A204.1 (cell line): ENCODE measurements at regions not wholly inside any gene's neighbourhood (a gene's known extent, or its start where the extent isn't known, plus 50 kb on each side); places are given as distances from the start of the nearest gene placed in this dataset.
"Not testable (repeated sequence)": the region's sequence is repeated elsewhere in the genome, so short reads cannot be mapped to it uniquely, and the experiment has no call there.

Experiments
- FAIRE-seq: peaks from 2 replicates; lab custom pipeline; 2012; peaks lifted over from hg19 to GRCh38; lab: Jason Lieb, UNC

DNA sequence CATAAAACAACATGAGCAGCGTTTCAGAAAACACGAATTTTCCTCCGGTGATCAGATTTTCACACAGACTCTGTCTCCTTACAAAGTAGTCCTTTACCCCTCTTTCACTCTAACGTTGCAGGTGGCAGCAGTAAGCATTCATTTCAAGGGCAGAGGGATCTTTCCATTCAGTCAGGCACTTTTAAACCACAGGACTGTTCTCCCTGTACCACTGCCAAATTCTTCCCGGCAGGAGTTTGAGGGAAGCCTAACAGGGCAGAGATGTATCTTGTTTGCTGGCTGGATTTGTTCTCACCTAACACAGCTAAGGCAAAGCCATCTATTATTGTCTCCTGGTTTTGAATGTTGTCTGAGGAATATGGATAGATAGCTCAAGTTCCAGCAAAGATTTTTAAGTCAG, 1187.3 kb upstream of the SEL1L start:
- no peak for FAIRE-seq

DNA sequence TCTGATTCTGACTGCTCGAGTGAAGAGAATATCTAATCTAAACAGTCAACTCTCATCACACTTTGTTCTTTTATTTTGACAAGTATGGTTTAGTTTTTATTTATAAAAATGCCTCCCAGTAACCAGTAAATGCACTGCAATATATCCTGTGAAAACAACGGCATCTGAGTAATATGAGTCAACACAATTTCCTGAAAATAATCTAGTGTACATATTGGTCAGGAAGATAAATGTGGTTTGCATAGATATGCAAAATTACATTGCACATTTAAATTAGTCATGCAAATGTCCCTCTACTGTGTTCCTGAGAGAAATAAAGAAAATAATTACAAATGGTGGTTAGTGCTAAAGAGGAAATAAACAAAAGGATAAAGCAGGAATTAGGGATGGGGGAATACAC, 1190.7 kb upstream of the SEL1L start:
- FAIRE-seq = no peak

DNA sequence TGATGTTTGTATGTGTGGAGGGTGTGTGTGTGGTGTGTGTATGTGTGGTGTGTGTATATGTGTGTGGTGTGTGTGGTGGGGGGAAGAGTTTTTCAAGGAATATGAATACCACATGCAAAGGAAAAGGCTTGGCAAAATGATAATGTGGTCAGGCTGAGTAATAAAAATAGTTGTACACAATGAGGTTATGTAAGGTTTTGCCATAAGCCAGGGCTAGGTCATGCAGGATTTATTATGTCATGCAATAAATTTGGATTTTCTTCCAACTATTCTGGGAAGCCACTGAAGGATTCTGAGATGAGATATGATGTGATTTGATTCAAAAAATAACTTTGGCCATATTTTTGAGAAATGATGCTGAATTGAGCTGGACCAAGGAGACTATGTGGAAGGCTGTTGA, 1191.6 kb upstream of the SEL1L start:
- no peak for FAIRE-seq

DNA sequence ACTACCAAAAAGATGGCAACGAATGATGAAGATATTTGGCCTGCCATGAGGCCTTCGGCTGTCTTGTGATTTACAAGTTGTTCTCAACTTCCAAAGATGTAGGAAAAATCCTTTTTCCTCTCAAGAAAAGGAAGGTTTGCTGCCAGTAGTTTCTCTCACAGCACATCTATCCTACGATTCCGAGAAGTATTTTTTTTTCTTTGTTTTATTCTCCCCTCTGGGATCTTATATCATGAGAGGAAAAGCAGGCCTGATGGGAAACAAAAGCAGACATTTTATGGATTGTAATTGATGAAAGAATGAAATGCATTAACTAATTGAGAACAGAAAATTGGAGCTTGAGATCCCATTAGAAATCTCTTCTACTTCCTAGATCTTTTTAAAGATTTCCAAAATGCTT, 1197.9 kb upstream of the SEL1L start:
- no peak for FAIRE-seq

DNA sequence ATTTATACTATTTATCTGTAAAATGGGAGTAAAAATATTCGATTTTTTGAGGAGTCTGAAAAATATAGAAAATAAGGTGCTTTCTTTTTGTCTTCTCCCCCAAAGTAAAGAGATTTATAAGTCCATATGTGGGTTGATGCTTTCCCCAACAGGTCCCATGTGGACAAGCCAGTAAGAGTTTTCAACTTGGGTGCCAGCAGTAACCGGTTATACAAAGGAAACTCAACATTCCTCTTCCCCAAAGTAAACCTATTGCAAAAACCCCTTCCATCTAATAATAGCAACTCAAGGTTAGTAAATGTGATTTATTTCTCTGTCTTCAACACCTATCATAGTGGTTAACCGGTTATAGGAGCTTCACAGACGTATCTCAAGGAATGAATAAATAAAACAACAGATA, 1206.9 kb upstream of the SEL1L start:
- FAIRE-seq = no peak

DNA sequence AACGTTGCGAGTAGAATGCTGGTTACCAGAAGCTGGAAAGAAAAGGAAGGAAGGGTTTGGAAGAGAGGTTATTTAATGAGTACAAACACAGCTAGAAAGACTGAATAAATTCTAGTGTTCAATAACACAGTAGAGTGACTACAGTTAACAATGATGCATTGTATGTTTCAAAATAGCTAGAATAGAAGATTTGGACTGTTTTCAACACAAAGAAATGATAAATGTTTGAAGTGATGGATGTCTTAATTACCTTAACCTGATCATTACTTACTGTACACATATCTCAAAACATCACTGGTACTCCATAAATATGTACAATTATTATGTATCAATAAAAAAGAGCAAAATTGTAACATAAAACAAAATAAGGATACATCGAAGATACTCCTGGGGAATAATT, 1221.8 kb upstream of the SEL1L start:
- FAIRE-seq = no peak

DNA sequence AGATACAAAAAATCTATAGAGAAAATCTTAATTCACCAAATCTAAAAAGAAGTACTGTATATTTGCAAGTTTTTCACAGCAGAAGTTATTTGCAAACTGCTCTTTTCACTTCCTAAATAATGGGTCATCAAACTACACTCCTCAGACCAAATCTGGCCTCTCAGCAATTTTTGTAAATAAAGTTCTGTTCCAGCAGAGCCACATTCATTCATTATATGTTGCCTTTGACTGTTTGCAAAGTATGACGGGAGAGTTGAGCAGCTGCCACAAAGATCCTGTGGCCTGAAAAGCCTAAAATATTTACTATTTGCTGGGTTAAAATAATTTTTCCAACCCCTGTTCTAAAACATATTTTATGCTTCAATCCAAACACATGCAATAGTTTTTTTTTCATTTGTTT, 1222.3 kb upstream of the SEL1L start:
- no peak for FAIRE-seq

DNA sequence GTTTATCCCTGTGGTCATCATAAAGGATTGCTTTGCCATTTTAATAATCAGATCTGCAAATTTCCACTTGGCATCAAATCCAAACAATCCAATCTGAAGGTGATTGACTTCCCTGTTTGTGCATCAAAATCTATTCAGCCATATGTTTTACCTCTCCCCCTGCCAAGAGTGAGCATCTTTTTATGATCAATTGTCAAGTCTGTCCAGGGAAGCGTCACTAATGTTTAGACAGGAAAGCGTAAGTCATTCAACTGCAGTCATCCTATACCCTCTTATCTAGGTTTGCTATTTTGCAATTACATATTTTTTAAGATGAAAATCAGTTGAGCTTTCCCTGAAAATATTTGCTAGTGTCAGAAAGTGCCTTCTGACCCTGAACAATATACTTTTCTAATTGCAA, 1224.1 kb upstream of the SEL1L start:
- no peak for FAIRE-seq

DNA sequence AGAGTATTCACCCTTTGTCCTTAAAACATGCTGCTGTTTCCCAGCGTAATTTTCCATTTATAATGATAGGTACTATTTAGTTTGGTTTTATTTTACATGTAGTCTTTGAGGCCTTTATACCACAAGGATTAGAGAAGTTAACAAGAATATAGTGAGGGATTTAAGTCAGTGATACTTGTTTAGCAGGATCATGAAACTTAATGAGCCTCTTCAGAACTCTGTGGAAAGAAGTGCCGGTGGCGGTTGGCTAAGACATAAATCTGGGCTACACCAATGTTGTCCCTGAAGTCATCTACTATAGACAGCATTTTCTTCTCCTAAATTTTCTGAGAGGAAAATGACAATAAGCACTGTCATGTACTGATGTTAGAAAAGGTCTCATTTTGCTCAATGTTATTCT, 1226.0 kb upstream of the SEL1L start:
- FAIRE-seq = no peak

DNA sequence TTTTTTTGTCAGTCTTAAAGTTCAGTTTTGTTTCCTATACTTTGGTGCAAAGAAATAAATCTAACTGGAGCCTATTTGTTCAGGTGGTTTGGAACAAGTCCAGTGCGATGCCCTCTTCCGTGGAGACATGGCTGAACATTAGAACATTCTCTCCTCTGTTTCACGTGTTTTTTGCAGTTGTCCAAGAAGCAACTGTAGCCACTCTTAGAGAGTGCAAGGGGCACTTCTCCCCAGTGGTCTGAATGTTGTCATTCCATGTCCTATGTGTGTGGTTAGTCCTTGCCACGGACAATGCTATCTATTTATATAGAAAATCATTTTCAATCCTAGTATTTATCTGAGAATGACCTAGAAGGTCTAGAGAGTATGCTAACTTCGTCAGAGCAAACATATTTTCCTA, 1232.5 kb upstream of the SEL1L start:
- no peak for FAIRE-seq

DNA sequence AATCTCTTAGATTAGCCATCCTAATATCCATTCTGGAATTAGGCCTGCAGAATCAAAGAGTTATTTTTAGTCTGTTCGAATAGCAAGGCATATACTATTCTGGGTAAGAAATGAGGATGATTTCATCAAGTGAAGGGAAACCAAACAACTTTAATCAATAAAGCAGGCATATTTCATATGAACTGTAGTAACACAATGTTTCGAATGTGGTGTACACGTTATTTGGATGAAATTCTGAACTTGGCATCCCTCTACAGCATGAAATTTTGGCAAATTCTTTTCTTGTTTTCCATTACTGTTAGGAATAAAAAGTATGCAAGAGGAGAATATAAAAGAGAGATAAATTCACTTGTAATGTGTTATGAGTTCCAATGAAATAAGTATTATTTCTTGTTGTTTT, 1233.3 kb upstream of the SEL1L start:
- no peak for FAIRE-seq

DNA sequence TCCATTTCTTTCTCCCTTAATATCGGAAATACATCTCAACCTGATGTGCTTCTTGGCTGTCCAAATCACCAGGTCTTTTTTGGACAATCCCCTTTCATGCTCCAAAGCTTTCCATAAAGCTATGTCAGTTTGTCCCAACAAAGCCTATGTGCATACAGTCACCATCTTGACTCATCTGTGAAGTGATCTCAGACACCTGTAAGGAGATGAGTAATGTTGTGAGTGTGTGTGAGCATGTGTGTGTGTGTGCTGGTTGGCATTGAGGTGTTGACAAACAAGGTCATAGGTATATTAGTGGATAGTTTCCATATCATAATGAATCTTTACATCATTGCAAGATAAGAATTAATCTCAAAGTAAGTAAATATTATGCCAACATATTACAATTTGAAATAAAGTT, 1243.3 kb upstream of the SEL1L start:
- FAIRE-seq = no peak

DNA sequence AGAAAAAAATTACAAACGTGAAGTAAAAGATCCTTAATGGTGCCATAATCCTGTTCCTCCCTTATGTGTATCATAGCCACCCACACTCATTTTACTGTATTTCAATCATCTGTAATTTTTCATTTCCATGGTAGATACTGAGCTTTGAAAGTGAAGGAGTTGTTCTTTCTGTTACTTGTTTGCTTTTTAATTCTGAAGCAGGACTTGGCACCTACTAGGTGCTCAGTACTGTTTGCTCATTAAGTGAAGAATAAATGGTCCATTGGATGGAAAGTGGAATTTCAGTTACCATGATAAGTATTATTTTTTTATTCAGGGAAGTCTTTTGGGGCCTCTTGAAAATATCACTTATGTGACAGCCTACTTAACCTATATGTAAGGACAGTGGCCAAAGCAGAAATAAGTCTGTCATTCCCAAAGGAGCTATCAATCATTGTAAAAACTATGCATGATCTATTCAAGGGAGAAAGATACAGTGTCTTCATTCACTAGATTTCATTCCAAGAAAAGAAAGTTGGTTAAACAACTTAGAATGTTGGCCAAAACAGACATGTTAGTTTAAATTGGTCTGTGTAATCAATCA, 1244.4 kb upstream of the SEL1L start:
- FAIRE-seq = no peak

DNA sequence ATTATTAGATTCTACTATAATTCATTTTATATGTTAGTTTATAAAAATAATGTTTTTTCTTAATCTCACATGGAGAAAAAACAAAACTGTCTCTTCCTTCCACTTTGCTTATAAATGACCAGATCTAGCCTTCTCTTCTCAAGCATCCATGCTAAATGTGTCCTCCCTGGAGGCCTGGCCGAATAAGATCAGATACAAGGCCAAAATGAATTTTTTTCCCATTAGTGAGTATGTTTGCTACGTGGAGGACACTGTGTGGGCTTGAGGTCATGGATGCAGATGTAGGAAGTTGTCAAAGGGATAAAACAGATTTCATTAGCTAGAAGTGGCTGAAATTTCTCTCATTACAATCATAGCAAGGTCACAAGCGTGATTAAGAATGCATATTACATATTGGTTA, 1244.9 kb upstream of the SEL1L start:
- no peak for FAIRE-seq

DNA sequence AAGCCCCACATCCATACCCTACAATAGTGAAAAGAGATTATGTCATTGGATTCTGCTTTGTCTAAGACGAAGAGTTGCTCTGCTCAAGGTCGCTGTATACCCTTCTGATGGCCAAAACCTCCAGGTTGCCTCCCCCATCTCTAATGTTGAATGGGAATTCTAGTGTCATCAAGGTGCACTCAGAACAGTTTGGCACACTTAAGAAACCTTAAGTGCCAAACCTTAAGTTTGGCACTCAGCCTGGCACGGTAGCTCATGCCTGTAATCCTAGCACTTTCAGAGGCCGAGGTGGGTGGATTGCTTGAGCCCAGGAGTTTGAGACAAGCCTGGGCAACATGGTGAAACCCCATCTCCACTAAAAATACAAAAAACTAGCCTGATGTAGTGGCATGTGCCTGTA, 1245.6 kb upstream of the SEL1L start:
- no peak for FAIRE-seq

DNA sequence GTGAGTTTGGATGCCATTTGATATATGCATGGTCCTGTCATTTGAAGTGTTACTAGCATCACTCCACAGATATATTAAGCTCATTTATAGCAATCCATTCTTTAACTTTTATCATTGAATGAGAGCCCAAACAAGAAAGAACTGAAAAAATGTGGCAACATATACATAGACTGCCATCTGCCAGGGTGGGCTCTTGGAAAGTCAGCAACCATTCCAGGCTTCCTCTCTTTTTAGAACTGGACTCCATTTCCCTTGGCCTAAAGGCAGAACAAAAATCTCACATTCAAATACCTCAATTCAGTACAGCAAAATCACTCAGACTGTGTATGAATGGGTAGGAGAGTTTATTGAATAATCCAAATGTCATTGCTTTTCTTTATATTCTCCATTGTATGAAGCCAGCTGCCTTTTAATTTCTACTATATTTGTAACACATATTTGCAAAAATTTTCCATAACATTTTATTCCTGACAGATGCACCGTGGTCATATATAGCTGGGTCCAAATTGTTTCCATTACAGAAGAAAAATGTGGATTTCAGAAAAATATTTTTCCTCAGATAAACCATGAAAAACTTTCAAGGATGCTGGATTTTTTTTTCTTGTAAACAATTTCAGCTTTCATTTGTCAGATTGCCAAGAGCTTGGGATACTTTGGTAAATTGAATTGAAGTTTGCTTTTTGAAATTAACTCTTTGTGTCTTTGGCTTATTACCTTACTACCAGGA, 1252.3 kb upstream of the SEL1L start:
- FAIRE-seq = no peak

DNA sequence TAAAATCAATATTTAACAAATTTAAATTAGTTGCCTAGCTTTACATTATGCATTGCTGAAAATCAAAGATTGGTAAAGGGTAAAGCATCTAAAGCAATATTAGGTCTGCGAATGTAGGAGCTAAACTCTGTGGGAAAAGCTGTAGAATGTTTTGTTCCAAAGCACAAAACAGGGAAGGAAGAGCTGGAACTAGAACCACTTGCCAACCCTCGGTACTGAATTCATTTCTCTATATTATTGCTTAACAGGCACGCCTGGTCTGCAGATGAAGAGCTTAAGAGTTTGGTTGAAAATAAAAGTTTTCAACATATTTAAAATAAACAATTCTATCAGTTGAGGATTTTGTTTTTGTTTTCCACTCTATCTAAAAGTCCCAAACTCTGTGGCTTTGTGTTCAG, 1252.8 kb upstream of the SEL1L start:
- FAIRE-seq = no peak

DNA sequence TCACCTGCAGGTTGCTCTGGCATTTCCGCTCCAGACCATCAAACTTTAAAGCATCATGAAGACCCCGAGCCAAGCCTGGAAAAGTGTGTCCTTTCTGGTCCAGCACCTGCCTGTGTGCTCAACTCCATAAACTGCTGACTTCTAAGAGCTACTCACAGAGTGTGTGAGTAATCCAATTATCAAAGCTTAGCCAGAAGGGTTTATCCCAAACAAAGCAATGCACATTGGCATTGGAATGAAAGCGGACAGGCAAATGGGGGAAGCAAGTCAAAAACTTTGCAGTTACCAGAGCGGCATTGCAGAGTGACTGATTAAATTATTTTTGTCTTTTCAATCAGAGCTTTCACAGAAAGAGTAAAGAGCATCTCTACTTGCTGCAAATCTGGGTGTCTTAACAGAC, 1262.4 kb upstream of the SEL1L start:
- FAIRE-seq = no peak

DNA sequence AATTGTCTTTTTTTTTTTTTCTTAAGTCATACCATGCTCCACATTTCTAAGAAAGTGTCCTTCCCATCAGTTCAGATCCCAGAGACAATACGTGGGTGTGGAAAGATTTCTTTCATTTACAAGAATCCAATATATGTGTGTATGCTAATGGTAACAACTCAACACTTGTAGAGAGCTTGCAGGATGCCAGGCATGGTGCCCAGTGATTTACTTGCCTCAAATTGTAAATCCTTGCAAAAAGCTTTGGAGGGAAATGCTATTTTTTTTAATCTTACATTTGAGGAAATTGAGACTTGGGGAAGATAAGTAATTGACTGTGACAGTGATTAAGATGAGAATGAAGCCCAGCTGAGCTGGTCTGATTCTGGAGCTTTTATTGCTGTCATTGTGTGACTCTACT, 1264.6 kb upstream of the SEL1L start:
- FAIRE-seq = no peak

DNA sequence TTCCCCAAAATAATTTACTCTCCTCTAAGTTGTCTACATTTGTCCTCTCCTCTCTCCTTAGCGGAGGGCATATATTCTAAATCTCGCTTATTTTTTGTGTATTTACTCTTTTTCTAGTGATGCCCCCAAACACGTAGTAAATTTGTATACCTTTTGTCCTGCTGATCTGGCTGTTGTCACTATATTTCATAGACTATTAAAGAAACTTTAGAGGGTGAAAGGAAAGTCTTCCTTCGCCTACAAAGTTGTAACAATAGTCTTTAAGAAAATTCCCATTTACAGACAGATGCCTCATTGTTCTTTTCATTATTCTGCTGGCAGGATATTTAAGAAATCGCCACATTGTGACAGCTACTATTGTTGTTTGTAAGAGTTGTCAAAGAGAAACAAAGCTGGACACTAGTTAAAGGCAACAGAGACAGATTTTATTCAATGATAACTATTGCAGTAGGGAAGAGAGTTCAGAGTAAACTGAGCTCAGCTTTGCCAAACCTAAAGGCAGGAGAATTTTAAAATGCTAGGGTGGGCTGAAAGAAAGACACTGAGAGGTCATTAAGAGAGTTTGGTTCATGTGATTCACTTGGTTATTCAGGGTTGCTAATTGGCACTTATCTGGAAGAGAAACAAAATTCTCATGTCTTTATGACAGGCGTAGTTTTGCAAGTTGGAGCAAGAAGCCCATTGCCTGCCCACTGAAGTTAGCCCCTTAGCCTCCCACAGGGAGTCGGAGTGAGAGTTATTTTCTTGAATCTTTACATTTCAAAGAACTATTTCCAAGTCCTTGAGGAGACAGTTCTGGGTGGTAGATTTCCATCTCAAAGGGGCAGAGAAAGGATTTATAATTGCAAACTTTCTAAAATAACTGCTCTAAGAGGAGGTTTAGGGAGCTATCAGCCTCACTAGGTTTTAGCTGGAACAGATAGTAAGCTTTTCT, 1272.5 kb upstream of the SEL1L start:
- FAIRE-seq = no peak

DNA sequence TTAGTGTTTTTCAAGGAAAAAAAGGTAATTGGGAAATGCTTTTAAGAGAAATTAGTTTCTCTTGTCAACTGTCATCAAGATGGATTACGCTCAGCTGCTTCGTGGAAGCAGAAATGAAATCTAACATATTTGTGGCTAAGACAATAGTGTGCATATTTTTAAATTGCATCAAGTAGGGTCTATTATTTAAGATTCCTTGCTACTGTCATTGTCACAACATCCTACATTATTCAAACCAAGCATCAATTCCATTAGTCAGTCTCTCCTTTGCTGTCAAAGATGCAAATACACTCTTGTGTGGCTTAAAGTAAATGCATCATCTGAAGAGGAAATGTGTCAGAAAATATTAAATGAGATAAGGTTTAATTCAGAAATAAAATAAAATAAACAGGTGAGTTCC, 1277.6 kb upstream of the SEL1L start:
- no peak for FAIRE-seq

DNA sequence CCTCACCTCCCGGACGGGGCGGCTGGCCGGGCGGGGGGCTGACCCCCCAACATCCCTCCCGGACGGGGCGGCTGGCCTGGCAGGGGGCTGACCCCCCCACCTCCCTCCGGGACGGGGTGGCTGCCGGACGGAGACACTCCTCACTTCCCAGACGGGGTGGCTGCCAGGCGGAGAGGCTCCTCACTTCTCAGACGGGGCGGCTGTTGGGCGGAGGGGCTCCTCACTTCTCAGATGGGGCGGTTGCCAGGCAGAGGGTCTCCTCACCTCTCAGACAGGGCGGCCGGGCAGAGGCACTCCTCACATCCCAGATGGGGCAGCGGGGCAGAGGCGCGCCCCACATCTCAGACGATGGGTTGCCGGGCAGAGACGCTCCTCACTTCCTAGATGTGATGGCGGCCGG, 1280.7 kb upstream of the SEL1L start:
- FAIRE-seq = not testable (repeated sequence)

DNA sequence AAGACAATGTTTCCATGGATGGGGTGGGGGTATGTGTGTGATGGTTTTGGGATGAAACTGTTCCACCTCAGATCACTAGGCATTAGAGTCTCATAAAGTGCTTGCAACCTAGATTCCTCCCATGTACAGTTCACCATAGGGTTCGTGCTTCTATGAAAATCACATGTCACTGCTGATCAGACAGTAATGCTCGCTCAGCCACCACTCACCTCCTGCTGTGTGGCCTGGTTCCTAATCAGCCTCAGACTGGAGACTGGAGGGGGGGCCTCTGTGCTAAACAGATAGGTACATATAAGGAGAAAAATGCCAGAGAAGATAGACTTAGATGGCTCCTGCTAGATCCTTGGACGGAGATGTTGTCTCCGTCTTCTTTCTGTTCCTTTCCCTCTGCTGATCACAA, 1296.9 kb upstream of the SEL1L start:
- no peak for FAIRE-seq
